Esophagus muscularis mucosa (tissue), 3 donors: ENCODE measurements at regions not wholly inside any gene's neighbourhood (a gene's known extent, or its start where the extent isn't known, plus 50 kb on each side); places are given as distances from the start of the nearest gene placed in this dataset.
"Not testable (repeated sequence)": the region's sequence is repeated elsewhere in the genome, so short reads cannot be mapped to it uniquely, and the experiment has no call there.

ENCODE experiments used
- CTCF ChIP-seq, 3 experiments: fragments of 200-600 bp in 2 of 3; fragments of 450-650 bp in 1 of 3; sonication (generic) in 2 of 3; IDR thresholded peaks; one replicate each; pipeline ENCODE4 v1.5.1; 2017 to 2019; ENCODE audit warnings: antibody characterized with exemption in 3 of 3, mild to moderate bottlenecking in 2 of 3, moderate library complexity in 1 of 3
- POLR2A ChIP-seq: fragments of 450-650 bp; IDR thresholded peaks from one replicate; pipeline ENCODE4 v1.6.1; 2017; ENCODE audit warnings: antibody characterized with exemption, moderate library complexity, mild to moderate bottlenecking, low read depth

DNA sequence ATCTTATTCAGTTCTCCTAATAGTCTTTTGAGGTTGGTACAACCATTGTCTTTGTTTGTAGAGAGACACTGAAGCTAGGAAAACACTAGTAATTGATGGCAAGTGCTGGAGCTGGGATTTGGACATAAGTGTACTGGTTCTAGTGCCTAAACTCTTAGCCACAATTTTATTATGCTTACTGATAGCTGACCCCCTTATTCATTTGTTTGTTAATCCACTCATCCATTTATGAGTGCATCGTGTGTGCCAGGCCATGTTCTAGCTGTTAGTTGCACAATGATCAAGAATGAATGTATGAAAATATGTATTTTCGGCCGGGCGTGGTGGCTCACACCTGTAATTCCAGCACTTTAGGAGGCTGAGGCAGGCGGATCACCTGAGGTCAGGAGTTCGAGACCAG is 88.2 kb upstream of the SEC22B start:
- not testable (repeated sequence) for TF ChIP-seq CTCF (IDR thresholded peaks at IDR 0.05); POLR2A
